HG03565 (cell line): ENCODE measurements at regions not wholly inside any gene's neighbourhood (a gene's known extent, or its start where the extent isn't known, plus 50 kb on each side); places are given as distances from the start of the nearest gene placed in this dataset.
"Not testable (repeated sequence)": the region's sequence is repeated elsewhere in the genome, so short reads cannot be mapped to it uniquely, and the experiment has no call there.

ENCODE experiments used
- ATAC-seq: cut with Tn5 transposase; IDR thresholded peaks from one replicate; pipeline ENCODE4 v1.9.1; 2021; ENCODE audit warnings: mild to moderate bottlenecking, moderate library complexity; ENCODE audit not compliant: unreplicated experiment

- ATAC-seq: no peak
Observed at GRCh38 chr1:214859647-214860046, 222.9 kb upstream of the KCNK2 start.

- ATAC-seq: no peak
Observed at GRCh38 chr1:214861615-214862014, 220.9 kb upstream of the KCNK2 start.

GRCh38 chr1:214862421-214862820 lies 220.1 kb upstream of the KCNK2 start:
- ATAC-seq: no peak

- no peak for ATAC-seq
Observed at GRCh38 chr1:214864896-214865688, 217.4 kb upstream of the KCNK2 start.

GRCh38 chr1:214870426-214870825 lies 212.1 kb upstream of the KCNK2 start:
- not testable (repeated sequence) for ATAC-seq

- no peak for ATAC-seq
Observed at GRCh38 chr1:214880956-214881355, 201.6 kb upstream of the KCNK2 start.

- ATAC-seq: no peak
Observed at GRCh38 chr1:214882616-214883015, 199.9 kb upstream of the KCNK2 start.

- ATAC-seq: no peak
Observed at GRCh38 chr1:214895011-214895600, 187.4 kb upstream of the KCNK2 start.

GRCh38 chr1:214896921-214897320 lies 185.6 kb upstream of the KCNK2 start:
- no peak for ATAC-seq

- no peak for ATAC-seq
Observed at GRCh38 chr1:214897581-214897980, 185.0 kb upstream of the KCNK2 start.

GRCh38 chr1:214898161-214898560 lies 184.4 kb upstream of the KCNK2 start:
- ATAC-seq: no peak

- no peak for ATAC-seq
Observed at GRCh38 chr1:214898718-214899117, 183.8 kb upstream of the KCNK2 start.

- no peak for ATAC-seq
Observed at GRCh38 chr1:214899908-214900460, 182.6 kb upstream of the KCNK2 start.

GRCh38 chr1:214900590-214900989 lies 181.9 kb upstream of the KCNK2 start:
- no peak for ATAC-seq

GRCh38 chr1:214901718-214902117 lies 180.8 kb upstream of the KCNK2 start:
- ATAC-seq: no peak

GRCh38 chr1:214902636-214903320 lies 179.8 kb upstream of the KCNK2 start:
- ATAC-seq: no peak

GRCh38 chr1:214912127-214912526 lies 170.4 kb upstream of the KCNK2 start:
- ATAC-seq: no peak

GRCh38 chr1:214913966-214914365 lies 168.6 kb upstream of the KCNK2 start:
- ATAC-seq: no peak

- no peak for ATAC-seq
Observed at GRCh38 chr1:214917081-214917635, 165.4 kb upstream of the KCNK2 start.

GRCh38 chr1:214918745-214919144 lies 163.8 kb upstream of the KCNK2 start:
- no peak for ATAC-seq

- no peak for ATAC-seq
Observed at GRCh38 chr1:214920337-214920736, 162.2 kb upstream of the KCNK2 start.
